HG03175 (cell line): ENCODE measurements at regions not wholly inside any gene's neighbourhood (a gene's known extent, or its start where the extent isn't known, plus 50 kb on each side); places are given as distances from the start of the nearest gene placed in this dataset.

ENCODE experiments used
- ATAC-seq: cut with Tn5 transposase; IDR thresholded peaks from one replicate; pipeline ENCODE4 v1.9.1; 2021; ENCODE audit warnings: mild to moderate bottlenecking, moderate library complexity; ENCODE audit not compliant: unreplicated experiment

DNA sequence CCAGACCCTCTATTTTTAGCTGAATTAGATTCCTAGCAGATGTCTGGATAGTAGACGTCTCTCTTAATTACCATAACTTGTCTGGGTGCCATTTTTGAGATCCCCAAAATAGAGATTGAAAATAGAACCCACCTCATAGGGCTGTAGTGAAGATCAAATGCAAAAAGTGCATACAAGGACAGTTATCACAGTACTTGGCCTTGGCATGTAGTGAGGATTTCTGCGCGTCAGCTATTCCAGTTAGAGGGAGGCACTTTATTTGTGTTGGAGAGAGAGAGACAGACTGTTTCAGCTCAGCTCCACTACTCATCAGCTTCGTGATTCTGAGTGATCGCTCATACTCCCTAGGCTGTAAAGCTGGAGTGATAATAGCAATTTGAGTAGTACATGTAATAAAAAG lies 59.6 kb upstream of the CDH13 start:
- no peak for ATAC-seq

DNA sequence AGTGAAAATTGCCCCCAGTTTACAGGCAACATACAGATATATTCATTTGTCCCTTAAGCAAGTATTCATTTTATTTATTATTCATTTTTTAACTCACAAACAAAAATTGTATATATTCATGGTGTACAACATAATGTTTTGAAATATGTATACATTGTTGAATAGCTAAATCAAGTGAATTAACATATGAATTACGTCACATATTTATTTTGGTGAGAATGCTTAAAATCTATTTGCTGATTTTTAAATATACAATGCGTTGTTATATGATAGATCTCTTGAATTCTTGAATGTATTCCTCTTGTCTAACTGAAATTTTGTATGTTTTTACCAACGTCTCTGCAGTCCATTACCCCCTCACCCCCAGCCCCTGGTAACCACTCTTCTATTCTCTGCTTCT lies 63.4 kb upstream of the CDH13 start:
- ATAC-seq, result no peak

- no peak for ATAC-seq
Measured at GRCh38 chr16:82562183-82562683, 64.5 kb upstream of the CDH13 start.

- ATAC-seq, result no peak
Measured at GRCh38 chr16:82560805-82561325, 65.9 kb upstream of the CDH13 start.

DNA sequence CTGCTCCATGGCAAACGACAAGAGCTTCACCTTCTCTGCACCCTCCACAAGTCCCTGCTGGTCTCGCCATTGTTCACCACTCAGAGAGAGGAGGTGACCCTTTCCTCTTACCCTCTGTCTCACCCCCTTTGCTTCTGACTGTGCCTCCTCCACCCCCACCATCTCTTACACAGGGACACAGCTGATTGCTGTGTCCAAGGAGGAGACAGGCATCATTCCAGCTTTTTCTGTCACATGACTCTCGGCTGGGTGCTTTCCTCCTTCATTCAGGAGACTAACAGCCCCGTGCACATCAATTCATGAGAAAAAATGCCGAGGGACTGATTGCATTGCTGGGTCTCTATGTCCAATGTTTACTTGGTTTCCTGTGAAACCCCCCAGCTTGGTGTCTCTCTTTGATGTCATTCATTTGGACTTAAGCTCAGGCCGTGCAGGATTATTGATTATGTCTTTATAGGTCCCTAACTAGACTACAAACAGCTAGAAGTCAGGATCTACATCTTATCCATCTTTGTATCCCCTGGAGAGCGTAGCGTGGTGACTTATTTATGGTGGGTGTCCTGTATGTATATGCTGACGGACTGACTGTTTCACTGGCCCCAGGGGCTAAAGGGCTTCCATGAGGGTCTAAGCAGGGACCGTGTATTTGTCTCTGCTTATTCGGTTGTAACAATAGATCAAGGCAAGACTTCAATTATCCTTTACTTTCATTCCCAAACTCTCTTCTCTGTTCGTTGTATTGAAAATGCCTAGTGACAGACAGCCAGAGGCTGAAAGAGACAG lies 82.2 kb upstream of the CDH13 start:
- no peak for ATAC-seq

DNA sequence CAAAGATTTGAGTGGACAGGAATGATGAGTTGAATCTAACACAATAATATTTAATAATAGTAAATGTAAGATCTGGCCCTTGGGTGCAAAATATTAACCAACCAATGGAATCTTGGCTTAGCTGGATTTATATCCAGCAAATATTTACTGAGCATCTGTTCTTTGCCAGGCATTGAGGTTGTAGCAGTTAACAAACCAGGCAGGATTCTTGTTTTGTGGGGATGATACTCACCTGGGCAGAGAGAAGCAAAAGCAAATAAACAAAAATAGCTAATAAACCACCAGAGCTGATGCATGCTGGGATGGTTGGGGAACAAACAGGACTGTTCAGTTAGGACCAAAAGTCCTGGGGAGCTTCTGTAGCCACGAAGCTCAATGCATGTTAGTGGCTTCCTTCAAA lies 84.1 kb upstream of the CDH13 start:
- no peak for ATAC-seq

DNA sequence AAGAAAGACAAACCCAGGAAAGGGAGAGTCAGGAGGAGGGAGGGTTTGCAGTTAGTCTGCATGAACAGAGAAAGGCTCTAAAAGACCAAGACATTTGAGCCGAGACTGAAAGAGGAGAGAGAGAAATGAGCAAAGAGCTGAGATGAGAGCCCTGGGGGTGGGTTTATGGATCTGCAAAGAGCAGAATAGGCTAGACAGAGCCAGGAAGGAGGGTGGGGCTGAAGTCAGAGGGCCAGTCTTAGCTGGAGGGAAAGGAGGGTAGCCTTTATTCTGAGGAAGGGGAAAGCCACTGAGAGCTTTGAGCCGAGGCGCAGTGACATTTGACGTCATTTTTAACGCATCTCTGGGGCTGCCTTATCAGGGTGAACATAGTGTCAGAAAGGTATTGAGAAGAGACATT lies 85.7 kb upstream of the CDH13 start:
- ATAC-seq, result no peak

DNA sequence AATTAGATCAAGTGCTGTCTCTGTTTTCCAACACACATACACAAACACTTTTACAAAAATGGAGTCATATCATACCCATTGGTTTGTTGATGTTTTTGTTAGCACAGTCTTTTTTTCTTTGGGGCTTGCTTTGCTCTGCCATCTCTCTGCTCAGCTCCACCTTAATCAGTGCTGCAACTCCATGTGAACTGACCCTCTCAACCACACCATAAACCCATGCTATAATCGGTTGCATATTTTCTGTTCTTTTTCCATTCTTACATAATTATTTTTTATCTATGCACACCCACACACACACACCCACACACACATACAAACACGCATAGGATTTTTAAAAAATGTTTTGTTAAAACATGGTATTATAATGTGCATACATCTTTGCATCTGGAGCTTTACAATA lies 91.0 kb upstream of the CDH13 start:
- no peak for ATAC-seq

- ATAC-seq, result no peak
Measured at GRCh38 chr16:82535262-82535661, 91.5 kb upstream of the CDH13 start.

- ATAC-seq, result no peak
Measured at GRCh38 chr16:82533189-82533588, 93.6 kb upstream of the CDH13 start.

DNA sequence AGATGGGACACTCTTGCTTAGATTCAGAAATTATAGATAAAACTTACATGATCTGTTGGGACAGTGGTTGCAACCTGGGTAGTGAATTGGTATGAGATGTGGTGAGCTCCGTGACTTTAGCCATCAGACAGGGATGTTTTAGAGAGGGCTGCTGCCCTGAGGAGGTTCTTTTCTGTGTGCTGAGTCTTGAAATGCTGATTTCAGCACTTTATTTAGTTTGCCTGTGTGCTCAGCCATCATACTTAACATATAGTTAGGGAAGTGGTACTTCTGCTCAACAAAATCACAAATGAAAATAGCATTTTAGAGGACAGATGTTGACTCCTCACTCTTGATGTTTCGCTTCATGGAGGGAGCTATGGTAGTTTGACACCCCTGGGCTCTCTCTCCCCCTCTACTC lies 95.9 kb upstream of the CDH13 start:
- no peak for ATAC-seq

GRCh38 chr16:82527101-82527500 lies 99.7 kb upstream of the CDH13 start:
- no peak for ATAC-seq

GRCh38 chr16:82524976-82525375 lies 101.8 kb upstream of the CDH13 start:
- ATAC-seq, result no peak

DNA sequence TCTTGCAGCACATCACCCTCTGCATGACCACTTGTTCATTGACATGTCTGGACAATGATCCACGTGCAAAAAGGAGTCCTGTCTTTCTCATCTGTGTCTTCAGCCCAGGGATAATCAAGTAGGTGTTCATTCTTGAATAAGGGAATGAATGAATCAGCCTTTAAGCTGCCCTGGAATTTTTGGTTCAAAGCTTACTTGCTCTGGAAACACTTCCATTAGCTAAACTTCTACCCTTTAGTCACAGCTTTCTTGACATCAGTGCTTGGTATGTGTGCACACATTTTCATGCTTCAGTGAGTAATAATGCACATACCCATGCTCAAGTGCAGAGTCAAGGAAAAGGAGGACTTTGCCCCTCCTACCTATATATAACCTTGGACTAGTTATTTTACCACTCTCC lies 103.0 kb upstream of the CDH13 start:
- ATAC-seq, result no peak

- no peak for ATAC-seq
Measured at GRCh38 chr16:82522026-82522425, 104.7 kb upstream of the CDH13 start.

DNA sequence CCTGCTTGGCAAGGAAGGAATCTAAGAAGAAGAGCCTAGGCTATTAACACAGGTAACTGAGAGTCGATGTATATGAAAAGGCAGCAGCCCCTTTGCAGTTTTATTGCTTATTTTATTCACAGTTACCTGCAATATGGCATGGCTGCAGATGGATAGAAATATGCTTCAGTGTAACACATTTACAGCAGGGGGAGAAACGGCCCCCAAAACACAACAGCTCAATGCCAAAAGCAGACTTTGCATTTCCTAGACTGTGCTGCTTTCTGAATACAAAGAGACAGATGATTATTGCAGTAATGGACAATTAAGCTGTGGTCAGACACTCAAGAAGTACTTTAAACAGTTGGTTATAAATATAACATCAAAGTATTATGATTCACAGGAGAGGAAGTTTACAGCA lies 108.0 kb upstream of the CDH13 start:
- no peak for ATAC-seq

- ATAC-seq, result no peak
Measured at GRCh38 chr16:82514262-82514661, 112.5 kb upstream of the CDH13 start.

DNA sequence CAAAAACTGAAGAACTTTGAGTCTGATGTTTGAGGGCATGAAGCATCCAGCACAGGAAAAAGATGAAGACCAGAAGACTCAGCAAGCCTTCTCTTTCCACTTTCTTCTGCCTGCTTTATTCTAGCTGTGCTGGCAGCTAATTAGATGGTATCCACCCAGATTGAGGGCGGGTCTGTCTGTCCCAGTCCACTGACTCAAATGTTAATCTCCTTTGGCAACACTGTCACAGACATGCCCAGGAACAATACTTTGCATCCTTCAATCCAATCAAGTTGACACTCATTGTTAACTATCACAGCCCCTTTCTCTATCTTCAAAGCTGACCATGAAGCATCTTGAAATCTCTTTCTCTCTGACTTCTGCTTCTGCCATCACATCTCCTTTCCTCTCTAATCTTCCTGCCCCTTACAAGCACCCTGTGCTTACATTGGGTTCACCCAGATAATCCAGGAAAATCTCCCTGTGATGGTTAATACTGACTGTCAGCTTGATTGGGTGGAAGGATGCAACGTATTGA lies 115.9 kb upstream of the CDH13 start:
- ATAC-seq, result no peak

- ATAC-seq, result no peak
Measured at GRCh38 chr16:82509691-82510430, 116.9 kb upstream of the CDH13 start.

DNA sequence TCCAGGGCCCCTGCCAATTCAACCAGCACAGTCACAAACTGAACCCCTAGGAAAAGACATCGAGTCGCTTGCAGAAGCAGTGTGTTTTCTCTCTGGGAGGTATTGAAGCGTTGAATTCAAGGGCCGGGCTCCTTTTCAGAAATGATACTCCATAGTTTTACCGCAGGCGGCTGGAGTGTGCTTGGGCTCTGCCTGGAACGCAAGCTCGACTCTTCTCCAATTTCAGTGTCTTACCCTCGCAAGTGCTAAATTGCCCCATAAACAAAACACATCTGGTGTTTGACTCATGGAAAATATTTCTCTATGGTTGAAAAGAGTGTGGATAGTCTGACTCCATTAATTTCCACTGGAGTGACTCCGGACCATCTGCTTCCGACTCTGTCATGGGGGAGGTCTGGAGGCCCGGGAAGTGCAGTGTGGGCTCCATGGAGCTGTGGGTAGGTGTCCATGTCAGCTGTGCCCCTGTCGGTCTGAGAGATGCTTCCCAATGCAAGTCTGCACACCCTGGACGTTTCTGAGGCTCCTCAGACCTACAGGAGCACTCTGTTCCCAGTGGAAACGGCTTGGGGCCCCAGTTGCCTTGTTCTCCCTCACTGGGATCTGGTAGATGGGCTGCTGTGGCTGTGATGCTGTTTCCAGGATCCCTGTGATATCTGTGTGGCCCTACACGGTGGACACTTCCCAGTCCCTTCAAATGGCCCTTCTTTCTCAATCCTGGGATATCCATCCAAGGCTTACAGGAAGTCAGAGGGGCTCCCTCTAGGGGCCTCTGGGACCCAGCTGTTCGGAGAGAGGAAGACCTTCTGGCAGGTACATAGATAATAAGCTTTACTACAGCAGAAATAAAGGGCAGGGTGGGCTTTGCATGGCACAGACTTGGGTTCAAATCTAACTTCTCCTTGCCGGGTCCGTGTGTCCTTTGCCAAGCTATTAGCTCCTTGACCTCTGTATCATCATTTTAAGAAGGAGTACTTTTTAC lies 119.8 kb upstream of the CDH13 start:
- no peak for ATAC-seq

DNA sequence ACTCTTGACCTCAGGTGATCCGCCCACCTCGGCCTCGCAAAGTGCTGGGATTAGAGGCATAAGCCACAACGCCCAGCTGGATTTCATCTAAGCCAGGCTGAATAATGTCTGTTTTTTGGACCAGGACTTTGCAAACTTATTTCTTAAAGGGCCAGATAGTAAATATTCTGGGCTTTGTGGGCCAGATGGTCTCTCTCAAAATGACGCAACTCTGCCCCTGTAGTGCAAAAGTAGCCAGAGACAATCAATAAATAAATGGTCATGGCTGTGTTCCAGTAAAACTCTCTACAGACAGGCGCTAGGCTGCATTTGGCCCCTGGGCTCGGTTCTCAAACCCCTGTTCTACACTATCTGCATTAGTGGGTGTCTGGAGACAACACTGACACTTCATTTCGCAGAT lies 121.9 kb upstream of the CDH13 start:
- no peak for ATAC-seq
